Left colon (tissue), 2 donors: ENCODE measurements at regions not wholly inside any gene's neighbourhood (a gene's known extent, or its start where the extent isn't known, plus 50 kb on each side); places are given as distances from the start of the nearest gene placed in this dataset.
"Not testable (repeated sequence)": the region's sequence is repeated elsewhere in the genome, so short reads cannot be mapped to it uniquely, and the experiment has no call there.

Experiments used
- ATAC-seq: fragments of 200-7000 bp; cut with Tn5 transposase; one replicate; pipeline ENCODE4 v1.9.1; 2020; ENCODE audit warnings: mild to moderate bottlenecking, moderate library complexity
- DNase-seq, 2 donors: peaks; one replicate each; pipeline ENCODE4 v3.0.0-alpha.2; 2020
- intact Hi-C, 2 donors: fragments of 100-400 bp; cut with DNase I in 1 of 2; cut with micrococcal nuclease in 1 of 2; formaldehyde crosslinking; loops; one replicate each; pipeline versions ENCODE4 v1.11.2 to v1.14.0; 2022; cut with DNase I, micrococcal nuclease
- donor health status: DM: no; HTN: no; CAD: no.
- donor health status: DM: yes; HTN: yes; CAD: no.

DNA sequence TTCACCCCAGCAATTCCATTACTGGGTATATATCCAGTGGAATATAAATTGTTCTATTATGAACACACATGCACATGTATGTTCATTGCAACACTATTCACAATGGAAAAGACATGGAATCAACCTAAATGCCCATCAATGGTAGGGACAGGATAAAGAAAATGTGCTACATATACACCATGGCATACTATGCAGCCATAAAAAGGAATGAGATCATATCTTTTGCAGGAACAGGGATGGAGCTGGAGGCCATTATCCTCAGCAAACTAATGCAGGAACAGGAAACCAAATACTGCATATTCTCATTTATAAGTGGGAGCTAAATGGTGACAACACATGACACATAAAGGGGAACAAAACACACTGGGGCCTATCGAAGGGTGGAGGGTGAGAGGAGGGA, 112.6 kb upstream of the IVNS1ABP start:
- DNase-seq, intact Hi-C loops, ATAC-seq: not testable (repeated sequence)

DNA sequence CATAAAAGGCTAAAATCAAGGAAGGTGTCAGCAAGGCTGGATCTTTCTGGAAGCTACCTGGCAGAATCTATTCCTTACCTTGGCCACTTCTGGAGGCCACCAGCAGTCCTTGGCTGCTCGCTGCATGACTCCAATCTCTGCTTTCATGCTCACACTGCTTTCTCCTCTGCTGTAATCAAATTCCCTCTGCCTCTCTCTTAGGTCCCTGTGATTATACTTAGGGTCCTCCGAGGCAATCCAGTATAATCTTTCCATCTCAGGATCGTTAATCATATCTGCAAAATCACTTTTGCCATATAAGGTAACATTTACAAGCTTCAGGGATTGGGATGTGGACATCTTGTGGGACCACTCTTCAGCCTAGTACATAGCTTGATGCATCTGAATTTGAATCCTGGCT, 110.7 kb upstream of the IVNS1ABP start:
- ATAC-seq (no peak), DNase-seq (no peak)
- intact Hi-C loops: no loop called here

DNA sequence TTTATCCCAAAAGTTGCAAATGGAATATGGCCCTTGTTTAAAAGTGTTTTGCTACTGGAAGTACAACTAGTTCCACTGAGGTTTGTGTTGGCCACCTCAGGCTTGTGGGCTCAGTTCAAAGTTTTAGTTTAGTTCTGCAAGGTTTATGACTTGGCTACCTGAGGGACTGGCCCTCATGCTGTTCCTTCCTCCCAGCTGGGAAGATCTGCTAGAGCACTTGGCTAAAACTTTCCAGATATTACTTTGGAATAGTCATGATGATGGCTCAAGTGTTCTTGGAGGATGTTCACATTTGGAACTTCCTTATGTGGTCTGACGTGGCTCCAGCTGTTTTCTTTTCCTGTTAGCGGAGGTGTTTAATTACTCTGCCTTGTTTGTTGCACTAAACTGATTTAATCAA, 110.2 kb upstream of the IVNS1ABP start:
- ATAC-seq (peak; percentile 67), DNase-seq (no peak)
- intact Hi-C loops: no loop called here

DNA sequence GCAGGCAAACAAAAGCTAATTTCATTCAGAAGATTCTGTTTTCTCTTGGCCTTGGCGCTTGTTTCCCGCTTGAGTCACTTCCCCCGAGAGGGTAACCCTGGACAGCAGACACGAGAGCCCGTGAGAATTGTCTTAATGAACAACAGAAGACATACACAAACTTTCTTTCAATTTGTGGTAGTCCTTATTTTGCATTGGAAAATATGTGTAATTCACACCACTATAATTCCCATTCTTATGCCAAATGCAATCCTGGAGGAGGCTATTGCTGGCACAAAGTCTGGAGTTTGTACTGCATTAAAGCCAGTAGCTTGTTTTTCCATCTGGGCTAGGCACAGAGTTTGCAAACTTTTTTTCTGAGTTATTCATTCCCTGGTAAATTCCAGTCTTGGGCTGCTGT, 109.8 kb upstream of the IVNS1ABP start:
- intact Hi-C loops: no loop called here
- no peak for DNase-seq
- no peak for ATAC-seq

DNA sequence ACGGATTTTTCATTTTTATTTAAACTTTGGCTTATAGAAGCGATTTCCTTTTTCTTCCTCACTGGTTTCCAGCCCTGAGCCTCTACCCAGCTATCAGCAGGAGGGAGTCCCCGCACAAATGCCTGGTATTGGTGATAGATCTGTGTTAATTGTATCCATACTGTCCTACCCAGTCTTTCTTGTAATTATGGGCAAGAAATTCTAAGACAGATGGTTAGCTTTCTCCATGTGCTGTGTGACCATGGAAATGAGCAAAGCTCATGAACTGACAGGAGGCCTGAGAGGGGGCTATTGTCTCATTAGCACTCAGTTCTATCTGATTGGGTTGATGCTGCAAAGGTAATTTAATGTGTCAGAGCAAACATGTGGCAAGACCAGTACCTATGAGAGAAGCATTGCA, 108.1 kb upstream of the IVNS1ABP start:
- DNase-seq: no peak
- intact Hi-C loops: no loop called here
- ATAC-seq: no peak

DNA sequence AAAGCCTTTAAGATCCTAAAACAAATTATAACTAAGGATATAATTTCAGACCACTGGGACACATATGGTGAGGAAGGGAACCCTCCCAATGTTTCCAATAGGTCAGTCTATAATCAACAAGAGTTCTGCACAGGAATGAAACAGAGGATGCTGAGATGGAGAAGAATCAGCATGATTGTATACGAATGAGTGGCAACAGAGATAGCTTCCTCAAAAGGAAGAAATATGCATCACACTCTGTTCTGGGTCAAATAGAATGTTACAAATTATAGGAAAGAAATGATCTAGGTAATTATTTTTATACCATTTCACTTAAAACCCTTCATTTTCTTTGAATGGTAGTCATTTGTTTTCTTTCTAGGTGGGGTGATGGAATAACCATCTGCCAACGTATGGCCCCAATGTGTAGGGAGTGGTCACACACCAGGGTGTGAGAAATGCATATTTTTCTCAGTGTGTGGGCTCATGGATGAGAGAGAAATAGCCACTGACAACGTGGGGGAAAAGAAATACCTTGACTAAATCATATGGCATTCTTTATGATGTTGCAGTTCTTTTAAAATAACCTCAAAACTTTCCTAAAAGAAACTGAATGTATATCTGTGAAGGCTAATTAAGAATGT, 104.6 kb upstream of the IVNS1ABP start:
- DNase-seq (no peak), ATAC-seq (no peak)
- intact Hi-C loops: no loop called here

DNA sequence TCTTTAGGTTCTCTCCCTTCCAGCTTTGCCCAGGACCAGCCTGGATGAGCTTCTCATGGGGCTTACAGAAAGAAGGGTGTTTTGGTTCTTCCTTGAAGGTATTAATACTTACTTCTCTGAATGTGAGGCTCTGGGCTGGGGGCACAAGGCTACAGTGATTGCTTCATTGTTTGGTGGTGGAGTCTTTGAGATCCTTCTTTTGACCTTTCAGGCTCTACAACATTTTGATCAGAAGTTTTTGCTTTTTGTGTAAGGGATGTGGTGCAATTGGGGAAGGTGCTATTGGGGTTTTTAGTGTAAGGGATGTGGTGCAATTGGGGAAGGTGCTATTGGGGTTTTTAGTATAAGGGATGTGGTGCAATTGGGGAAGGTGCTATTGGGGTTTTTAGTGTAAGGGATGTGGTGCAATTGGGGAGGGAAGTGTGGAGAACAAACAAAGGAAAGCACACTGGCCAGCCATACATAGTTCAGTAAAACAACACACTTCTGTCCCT, 103.6 kb upstream of the IVNS1ABP start:
- ATAC-seq (no peak), DNase-seq (no peak)
- intact Hi-C loops: no loop called here

DNA sequence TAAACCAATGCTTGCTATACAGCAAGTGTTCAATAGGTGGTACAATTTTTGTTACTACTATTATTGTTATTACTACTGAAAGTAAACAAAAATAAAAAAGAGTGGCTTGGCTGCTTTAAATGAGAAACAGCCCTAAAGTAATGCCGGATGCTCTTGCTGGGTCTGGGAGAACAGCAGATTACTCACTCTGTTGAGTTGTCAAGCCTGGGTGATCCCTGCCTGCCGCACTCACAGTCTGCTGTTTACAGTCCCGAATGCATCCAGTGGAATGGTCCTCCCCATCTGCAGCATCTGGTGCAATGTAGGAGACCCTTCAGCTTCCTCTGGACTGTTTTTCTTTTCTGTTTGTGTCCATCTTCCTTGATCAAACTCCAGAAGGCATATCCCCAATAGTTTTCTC, 102.7 kb upstream of the IVNS1ABP start:
- no peak for ATAC-seq
- intact Hi-C loops: no loop called here
- no peak for DNase-seq

DNA sequence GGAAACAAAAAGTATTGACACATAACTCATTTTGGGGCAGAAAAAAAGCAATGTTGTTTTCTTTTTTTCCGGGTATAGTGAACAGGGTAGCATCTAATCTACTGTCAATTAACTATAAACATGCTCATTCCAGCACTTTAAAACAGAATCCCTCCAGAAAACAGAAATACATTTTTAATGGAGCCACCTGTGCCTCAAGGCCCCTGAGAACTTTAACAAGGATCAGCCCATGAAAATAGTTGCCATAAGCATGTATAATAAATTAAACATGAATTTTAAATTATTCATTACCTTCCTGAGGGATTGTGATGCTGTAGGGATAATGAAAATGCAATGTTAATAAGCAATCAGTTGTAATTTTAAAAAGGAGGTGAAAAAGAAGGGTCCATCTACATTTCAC, 101.4 kb upstream of the IVNS1ABP start:
- ATAC-seq (no peak), DNase-seq (no peak)
- intact Hi-C loops: no loop called here

DNA sequence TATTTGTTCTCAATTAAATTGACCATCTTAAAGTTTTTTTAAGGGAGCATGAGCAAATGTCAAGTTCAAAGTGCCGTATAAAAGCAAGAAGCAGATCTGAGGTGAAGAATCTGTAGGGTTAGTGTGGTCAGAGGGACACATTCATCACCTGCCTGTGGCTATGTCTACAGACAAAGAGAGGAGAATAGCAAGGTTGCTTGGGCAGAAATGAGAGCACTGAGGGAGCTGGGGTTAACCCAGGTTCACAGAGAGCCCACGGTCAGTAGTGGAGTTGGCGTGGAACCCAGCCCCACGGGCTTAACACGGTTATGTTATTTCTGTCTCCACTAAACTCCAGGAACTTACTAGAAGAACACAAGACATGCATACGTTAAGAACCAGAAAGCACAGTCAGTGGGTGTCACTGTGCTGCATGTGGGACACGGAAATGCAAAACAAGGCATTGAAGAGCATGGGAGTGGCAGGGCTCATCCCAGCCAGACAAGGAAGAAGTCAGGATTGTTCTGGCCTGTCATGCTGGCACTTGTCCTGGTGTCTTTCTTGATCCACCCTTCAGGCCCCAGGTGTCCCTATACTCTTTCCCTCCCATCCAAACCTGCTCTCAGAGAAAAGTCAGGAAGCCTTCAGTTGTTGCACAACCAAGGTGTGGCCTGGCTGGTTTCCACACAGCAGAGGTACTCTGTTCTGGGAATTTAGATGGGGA, 95.5 kb upstream of the IVNS1ABP start:
- intact Hi-C loops: no loop called here
- ATAC-seq: peak; percentile 99
- peak; percentile 52 to 76 for DNase-seq

DNA sequence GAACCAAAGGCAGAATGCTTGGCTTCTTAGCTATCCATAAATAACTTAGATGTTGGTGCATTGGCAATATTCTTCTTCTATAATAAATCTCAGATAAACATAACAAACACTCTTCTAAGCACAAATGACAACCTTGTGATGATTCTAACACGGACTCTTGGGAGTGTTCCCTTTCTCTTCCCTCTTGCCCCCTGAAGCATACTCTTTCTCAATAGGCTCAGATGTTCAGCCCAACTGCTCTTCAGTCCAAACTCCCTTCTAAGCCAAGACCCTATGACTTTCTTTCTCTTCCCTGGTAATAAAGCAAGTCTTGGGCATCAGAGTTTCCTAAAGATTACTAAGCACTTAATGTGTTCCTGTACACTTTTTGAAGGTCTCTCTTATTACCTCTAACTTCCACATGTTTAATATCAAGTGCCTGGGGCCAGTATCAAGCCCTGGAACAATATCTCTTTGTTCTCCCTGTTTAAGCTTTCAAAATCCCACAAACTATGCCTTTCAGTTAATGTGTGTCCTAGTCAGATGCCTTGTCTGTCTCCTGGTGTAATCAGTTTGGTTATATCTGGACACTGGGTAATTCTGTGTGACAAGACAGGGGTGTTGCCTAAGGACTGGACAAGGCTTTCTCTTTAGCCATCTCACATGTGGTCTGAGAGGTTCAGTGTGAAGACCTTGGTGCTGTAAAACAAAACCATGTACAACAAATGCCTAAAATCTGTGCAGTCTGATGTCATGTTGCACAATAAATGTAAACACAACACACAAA, 92.9 kb upstream of the IVNS1ABP start:
- ATAC-seq: no peak
- DNase-seq: no peak
- intact Hi-C loops: no loop called here

DNA sequence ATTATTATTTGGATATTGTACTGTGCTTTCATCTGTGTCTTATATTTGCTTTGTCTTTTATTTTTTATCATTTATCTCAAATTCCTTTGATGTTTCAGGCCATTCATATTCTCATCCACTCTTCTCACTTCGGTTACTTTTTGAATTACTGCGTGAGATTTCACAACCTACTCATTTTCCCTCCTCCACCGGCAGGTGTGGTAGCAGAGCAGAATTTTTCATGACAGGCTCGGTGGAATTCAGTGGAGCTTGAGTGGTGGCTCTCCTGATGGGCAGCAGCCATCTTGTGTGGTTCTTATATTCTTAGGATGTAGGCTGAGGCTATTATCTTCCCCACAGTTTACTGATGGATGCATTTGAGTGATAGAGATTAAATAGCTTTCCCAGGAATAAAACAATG, 92.3 kb upstream of the IVNS1ABP start:
- DNase-seq: no peak

DNA sequence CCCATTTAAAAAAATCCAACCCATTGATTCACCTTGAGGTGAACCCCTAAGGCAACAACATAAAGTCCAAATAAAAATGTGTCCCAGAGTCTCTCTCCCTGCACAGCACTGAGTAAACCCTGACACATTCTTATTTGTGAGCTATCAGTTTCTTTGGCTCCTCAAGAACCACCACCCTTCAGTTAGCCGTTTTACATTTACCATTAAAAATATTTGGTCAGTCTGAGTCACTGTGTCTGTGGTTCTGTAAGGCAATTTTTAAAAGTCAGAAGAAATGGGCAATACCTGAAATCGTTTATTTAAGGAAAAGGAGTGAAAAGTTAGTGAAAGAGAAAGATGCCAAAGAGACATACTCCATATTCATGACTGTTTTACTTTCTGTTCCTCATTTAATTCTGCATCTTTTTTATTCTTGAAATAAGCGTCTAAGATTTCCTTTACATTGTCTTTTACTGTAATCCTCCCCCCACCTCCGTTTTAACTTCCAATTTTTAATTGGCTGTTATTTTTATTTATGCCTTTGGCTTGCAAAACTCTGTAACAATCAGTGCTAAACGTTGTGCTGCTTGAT, 91.7 kb upstream of the IVNS1ABP start:
- ATAC-seq (no peak), DNase-seq (no peak)
- intact Hi-C loops: no loop called here

More for the DNA sequence above, 92.3 kb upstream of the IVNS1ABP start:
- no peak for ATAC-seq
- intact Hi-C loops: no loop called here

DNA sequence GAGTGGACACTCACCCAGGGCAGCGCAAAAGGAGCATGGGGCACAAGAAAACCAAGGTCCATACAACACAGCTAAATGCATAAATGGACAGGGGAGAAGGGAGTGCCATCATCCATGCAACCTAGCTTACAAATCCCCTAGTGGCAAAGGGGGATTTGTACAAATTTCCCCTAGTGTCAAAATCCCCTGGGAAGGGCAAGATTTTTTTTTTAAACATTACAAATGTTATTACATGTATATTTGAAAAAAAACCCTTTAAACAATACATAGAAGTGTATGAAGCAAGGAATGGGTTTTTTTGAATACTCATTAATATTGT, 89.6 kb upstream of the IVNS1ABP start:
- intact Hi-C loops: no loop called here
- ATAC-seq: no peak
- no peak for DNase-seq

DNA sequence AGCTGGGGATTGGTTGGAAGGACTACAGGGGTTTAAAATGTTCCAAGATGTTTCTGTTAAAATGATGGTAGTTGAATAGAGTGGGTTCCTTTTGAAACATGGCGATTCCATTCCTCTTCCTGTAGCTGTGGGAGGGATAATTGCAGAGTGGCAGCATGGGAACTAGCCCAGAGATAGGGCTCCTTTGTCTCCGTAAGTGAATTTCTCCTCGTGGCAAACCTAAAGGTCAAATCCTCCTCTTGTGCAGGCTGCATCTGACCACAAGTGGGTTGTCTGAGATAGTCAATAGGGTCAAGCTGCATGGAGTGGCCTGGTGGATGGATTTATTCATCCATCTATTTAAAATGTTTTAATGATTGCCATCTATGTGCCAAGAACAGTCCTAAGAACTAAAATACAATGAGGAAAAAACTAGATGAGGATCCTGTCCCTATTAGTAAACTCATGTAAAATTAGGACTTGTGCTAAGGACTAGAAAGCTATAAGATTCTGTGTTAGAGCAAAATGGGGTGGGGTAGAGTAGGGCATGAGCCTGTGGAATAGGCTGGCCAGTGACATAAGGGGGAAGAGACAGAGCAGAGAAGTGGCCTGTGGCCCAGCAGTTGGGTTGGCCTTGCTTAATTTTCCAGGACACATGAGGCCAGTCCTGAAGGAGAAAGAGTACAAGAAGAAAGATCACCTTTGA, 89.1 kb upstream of the IVNS1ABP start:
- DNase-seq (no peak), ATAC-seq (no peak)
- intact Hi-C loops: no loop called here

DNA sequence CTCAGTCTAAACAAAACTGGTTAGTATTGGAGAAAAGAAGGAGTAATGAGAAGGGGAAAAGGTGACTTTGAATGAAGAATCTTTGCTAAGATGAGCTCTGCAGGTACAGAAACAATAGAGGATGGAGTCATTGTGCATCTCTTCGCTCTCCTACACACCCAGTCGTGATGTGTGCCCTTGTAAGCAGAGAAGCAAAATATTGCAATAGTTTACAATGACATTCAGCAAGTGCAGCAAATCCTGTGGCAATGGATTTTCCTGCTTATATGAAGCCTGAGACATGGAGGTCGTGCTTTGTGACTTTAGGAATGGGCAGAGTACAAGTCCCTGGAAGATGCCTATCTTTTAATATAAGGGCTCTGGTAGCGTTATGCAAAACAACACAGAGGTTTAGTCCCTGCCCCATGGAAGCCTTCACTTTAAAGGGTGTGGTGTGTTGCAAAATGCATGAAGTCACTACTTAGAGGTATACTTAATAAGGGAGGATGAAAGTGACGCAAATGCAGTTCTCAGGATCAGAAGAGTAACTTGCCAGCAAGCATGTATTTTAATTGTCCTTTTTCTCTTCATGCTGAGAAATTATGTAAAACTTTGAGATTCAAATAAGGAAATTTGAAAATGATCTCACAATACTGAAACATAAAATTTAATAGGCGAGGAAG, 88.0 kb upstream of the IVNS1ABP start:
- DNase-seq (no peak), ATAC-seq (peak; percentile 72)
- intact Hi-C loops: no loop called here

DNA sequence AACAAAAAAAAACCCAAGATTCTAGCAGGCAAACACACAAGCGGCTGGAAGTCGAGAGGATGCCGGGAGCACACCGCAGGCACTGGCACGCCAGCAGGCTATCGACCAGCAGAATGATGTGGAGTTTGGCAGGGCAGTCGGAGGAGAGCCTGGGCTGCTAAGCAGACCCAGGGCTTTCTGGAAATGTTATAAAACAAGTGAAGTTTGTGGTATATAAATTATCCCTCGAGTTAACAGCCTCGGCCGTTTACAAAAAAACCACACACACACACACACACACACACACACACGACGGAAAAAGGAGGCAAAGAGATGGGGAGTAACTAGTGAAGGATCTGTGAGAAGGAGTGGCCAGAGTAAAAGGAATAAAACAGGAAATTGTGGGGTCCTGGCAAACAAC, 87.2 kb upstream of the IVNS1ABP start:
- peak; percentile 55 for ATAC-seq
- intact Hi-C loops: no loop called here
- peak in 1 of 2 donors; percentile 18 for DNase-seq

DNA sequence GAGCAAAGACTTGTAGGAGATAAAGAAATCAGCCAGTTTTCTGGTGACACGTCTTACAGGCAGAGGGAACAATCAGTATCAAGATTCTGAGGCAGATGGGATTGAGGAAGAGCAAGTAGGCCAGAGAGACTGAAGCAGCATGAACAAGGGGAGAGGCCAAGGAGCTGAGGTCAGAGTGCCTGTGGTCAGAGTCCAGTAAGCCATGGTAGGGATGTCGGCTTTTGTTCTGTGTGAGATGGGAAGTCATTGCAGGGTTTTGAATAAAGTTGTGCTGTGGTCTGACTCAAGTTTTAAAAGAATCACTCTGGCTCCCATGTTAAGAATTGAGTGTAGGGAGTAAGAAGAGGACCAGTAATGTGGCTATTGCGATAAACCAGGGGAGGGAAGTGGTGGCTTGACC, 85.9 kb upstream of the IVNS1ABP start:
- ATAC-seq: peak; percentile 67
- intact Hi-C loops: no loop called here
- DNase-seq: no peak

DNA sequence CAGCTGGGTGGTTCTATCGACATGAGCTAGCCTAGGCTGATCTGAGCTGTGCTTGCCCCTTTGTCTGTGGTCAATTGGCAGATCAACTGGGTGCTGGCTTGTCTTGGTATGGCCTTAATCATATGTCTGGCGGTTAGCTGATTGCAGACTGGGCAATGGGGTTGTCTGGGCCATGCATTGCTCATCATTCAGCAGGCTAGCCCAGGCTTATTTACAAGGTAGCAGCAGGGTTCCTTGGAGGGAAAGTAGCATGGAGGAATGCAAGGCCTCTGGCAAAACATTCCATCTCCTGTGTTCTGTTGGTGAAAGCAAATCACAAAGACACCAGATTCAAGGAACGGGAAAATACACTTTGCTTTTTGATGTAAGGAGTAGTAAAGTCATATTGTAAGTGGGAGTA, 84.0 kb upstream of the IVNS1ABP start:
- ATAC-seq: no peak
- no peak for DNase-seq
- intact Hi-C loops: no loop called here
